WI38 (cell line): ENCODE measurements at regions not wholly inside any gene's neighbourhood (a gene's known extent, or its start where the extent isn't known, plus 50 kb on each side); places are given as distances from the start of the nearest gene placed in this dataset.

ENCODE experiments used
- H3K4me3 ChIP-seq: 2 replicates; pipeline ENCODE4 v1.5.1; 2011; ENCODE audit warnings: low read depth, mild to moderate bottlenecking, control low read depth, low read length
- CTCF ChIP-seq: IDR thresholded peaks from 2 replicates; pipeline ENCODE4 v1.5.1; 2012; ENCODE audit warnings: low read depth, mild to moderate bottlenecking, control low read depth, low read length

- H3K4me3 ChIP-seq: no peak overlapping the region
- TF ChIP-seq CTCF: no peak
Measured at GRCh38 chr2:160632084-160632975, 138.7 kb upstream of the RBMS1 start.

GRCh38 chr2:160634436-160634835, 140.8 kb upstream of the RBMS1 start:
- no peak for TF ChIP-seq CTCF

GRCh38 chr2:160635488-160635887, 141.9 kb upstream of the RBMS1 start:
- no peak for TF ChIP-seq CTCF

More at GRCh38 chr2:160634436-160634835, 140.8 kb upstream of the RBMS1 start:
- no peak overlapping the region for H3K4me3 ChIP-seq

GRCh38 chr2:160639472-160639871, 145.9 kb upstream of the RBMS1 start:
- H3K4me3 ChIP-seq: no peak overlapping the region
- no peak for TF ChIP-seq CTCF

More at GRCh38 chr2:160635488-160635887, 141.9 kb upstream of the RBMS1 start:
- no peak overlapping the region for H3K4me3 ChIP-seq

- TF ChIP-seq CTCF: no peak
- H3K4me3 ChIP-seq: no peak overlapping the region
Measured at GRCh38 chr2:160646684-160647444, 153.3 kb upstream of the RBMS1 start.

- TF ChIP-seq CTCF: no peak
- H3K4me3 ChIP-seq: no peak overlapping the region
Measured at GRCh38 chr2:160647967-160648685, 154.5 kb upstream of the RBMS1 start.

- TF ChIP-seq CTCF: no peak
- H3K4me3 ChIP-seq: no peak overlapping the region
Measured at GRCh38 chr2:160649698-160650097, 156.1 kb upstream of the RBMS1 start.
